Muscle layer of duodenum (tissue), 2 donors: ENCODE measurements at regions not wholly inside any gene's neighbourhood (a gene's known extent, or its start where the extent isn't known, plus 50 kb on each side); places are given as distances from the start of the nearest gene placed in this dataset.
"Not testable (repeated sequence)": the region's sequence is repeated elsewhere in the genome, so short reads cannot be mapped to it uniquely, and the experiment has no call there.

Experiments used
- H3K27ac ChIP-seq: one replicate; pipeline ENCODE4 v1.7.0; 2013; ENCODE audit warnings: mild to moderate bottlenecking, low read length
- H3K27me3 ChIP-seq: one replicate; pipeline ENCODE4 v1.7.0; 2013; ENCODE audit warnings: low read depth, mild to moderate bottlenecking, control low read depth, low read length
- H3K36me3 ChIP-seq, 2 donors: one replicate each; pipeline ENCODE4 v1.7.0; 2013; ENCODE audit warnings: low read length in 2 of 2, control low read depth in 1 of 2, mild to moderate bottlenecking in 1 of 2; ENCODE audit not compliant: insufficient read depth in 2 of 2, control insufficient read depth in 1 of 2
- H3K4me1 ChIP-seq, 2 donors: one replicate each; pipeline ENCODE4 v1.7.0; 2013; ENCODE audit warnings: low read length in 2 of 2, mild to moderate bottlenecking in 2 of 2, control low read depth in 1 of 2, moderate library complexity in 1 of 2; ENCODE audit not compliant: insufficient read depth in 2 of 2, control insufficient read depth in 1 of 2
- H3K4me3 ChIP-seq, 2 donors: one replicate each; pipeline ENCODE4 v1.7.0; 2013; ENCODE audit warnings: low read length in 2 of 2, low read depth in 1 of 2, mild to moderate bottlenecking in 1 of 2
- H3K9me3 ChIP-seq, 2 donors: one replicate each; pipeline ENCODE4 v1.7.0; 2013; ENCODE audit warnings: low read length in 2 of 2, control low read depth in 1 of 2, mild to moderate bottlenecking in 1 of 2; ENCODE audit not compliant: control insufficient read depth in 1 of 2
- donor health status: healthy.

DNA sequence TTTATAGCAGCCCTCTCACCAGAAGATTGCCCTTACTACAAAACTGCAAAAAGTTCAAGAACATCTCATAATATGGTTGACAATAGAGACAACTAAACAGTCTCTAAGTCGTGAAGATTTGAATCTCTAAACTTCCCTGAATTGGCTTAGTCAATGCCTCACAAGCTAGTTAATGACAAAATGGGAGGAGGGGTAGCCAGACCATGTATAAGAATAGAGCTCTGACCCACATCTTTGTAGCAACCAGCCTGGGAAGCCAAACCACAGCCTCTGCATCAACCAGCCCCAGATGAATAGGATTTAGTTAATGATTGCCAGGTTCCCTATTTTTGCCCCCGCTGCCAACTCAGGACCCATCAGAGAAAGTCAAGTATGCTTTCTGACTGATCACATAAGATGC, 1265.9 kb upstream of the PCDH10 start:
- not testable (repeated sequence) for H3K27ac ChIP-seq, H3K4me1 ChIP-seq, H3K36me3 ChIP-seq, H3K9me3 ChIP-seq, H3K4me3 ChIP-seq, H3K27me3 ChIP-seq

DNA sequence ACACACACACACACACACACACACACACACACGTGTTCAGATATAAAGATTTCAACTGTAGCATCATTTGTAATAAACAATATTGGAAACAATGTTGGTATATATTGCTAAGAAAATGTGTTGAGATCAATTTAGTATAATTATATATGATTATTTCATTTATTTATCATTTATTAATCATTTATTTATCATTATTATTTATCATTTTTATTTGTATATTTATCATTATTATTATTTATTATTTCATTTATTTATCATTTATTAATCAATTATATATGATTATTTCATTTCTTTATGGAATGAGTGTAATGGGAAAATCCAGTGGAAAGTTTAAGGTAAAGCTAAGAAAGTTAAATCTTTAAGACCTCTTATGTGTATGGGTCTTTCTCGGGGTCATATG, 1223.4 kb upstream of the PCDH10 start:
- H3K36me3 ChIP-seq, H3K27me3 ChIP-seq, H3K4me3 ChIP-seq, H3K27ac ChIP-seq, H3K9me3 ChIP-seq, H3K4me1 ChIP-seq: not testable (repeated sequence)

DNA sequence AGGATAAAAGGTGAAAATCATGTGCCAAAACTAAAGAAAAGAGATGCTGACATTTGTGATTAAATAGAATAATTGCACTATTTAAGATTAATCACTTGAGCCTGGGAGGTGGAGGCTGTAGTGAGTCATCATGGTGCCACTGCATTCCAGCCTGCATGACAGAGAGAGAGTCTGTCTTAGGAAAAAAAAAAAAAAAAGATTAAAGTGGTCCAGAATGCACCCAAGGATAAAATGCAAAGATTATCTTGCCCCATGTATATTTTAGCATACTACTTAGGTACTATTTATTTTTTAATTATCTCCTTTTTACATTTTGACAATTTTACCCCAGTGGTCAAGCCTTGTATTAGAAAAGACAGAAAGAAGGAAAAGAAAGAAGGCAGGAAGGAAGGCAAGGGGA, 1181.4 kb upstream of the PCDH10 start:
- not testable (repeated sequence) for H3K4me3 ChIP-seq, H3K36me3 ChIP-seq, H3K4me1 ChIP-seq, H3K9me3 ChIP-seq, H3K27me3 ChIP-seq, H3K27ac ChIP-seq

DNA sequence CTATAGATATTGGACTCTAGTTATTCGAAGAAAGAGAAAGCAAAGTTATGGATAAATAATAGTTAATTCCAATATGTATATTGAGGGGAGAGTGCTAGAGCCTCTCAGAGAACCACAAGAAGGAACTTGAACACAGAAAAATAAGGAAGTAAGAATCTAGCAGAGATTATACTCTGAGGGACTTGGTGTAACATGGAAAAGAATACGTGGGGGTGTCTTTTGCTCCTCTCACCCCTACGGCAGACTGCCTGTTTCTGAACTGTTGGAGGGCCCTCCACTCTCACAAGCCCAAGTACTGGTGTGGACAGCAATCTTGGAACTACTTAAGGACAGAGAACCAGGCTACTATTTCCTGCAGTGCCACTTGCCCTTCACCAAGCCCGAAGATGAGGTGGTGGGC, 1174.4 kb upstream of the PCDH10 start:
- Histone ChIP-seq H3K36me3 (no peaks in the 10 kb centered on the region), H3K27ac (no peak overlapping the region), H3K27me3 (no peaks in the 10 kb centered on the region), H3K4me3 (peak overlapping the region in 1 of 2 donors; percentile 44), H3K9me3 (peaks cover 0 to 18% of the 10 kb centered on the region in 2 donors), H3K4me1 (no peaks in the 10 kb centered on the region)

DNA sequence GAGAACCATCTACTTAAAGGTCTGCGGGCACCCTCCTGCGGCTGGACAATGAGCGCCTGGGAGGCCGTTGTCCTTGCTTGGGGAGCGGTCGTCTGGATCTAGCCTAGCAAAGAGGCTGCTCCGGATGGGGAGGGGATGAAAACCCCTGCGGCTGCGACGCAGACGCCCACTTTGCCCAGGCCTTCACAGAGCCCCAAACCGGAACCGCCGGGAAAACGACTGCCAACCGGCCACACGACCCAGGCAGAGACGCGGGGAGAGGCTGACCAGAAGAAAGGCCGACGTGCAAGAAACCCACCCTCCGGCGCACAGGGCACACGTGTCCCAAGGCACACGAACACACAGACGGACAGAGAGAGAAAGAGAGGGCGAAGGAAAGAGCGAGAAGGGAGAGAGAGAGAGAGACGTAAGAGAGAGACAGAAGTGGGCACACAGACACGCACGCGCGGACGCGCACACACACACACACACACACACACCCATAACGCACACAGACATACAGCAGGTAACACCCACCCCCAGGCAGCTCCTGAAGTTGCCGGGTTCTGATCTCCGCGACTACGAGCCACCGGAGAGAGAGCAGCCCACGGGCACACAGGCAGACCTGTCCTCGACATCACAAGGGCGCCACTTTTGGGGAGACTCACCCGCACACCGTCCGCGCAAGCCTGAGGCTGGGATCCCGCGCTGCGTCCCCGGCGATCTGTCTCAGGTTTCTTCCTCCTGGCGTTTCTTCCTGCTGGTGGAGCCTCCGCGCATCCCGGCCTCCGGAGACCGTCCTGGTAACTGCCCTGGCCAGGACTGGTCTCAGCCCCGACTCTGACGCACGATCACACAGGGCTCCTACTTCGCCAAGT, 1173.6 kb upstream of the PCDH10 start:
- not testable (repeated sequence) for H3K27ac ChIP-seq, H3K27me3 ChIP-seq, H3K36me3 ChIP-seq, H3K4me1 ChIP-seq
- H3K4me3 ChIP-seq: peak overlapping the region in 1 of 2 donors; percentile 44
- peaks cover 0 to 19% of the 10 kb centered on the region in 2 donors for H3K9me3 ChIP-seq

DNA sequence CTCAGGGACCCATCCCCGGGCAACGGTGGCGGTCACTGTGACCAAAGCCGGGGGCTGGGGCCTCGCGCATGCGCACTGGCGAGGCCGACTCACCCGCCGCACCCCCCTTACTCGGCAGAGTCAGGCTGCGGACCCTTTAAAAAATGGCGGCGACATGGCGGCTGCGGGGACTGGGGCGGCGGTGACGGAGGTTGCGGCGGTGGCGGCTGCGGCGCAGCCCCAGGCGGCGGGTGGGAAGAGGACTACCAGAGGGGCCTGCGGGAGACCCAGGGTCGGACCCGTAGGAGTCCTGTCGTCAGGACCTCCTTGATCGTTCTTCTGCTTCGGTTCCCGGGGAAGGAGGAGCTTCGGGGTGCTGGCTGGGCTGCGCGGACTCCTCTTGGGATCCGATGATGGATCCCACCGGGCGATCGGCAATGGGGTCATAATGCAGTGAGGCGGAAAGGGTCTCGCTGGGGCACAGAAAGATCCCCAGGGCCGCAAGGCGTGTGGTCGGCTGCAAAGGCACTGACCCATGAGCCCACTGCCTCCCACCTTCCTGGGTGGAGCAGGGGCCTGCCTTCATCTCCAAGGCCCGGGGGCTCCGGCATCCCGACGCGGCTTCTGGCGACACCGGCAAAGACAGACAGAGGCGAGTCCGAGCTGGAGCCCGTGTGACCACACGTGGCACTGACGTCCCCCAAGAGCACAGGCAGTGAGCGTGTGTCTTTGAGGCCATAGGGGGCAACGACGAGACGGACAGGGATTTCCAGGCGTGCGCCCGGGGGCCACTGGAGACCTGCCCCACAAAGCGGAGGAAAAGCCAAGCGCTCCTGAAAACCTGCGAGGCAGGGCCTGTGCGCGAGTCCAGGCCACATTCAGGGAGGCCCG, 1172.7 kb upstream of the PCDH10 start:
- H3K4me3 ChIP-seq: peak overlapping the region in 1 of 2 donors; percentile 44
- peaks cover 0 to 19% of the 10 kb centered on the region in 2 donors for H3K9me3 ChIP-seq
- not testable (repeated sequence) for H3K27ac ChIP-seq, H3K4me1 ChIP-seq, H3K27me3 ChIP-seq, H3K36me3 ChIP-seq

DNA sequence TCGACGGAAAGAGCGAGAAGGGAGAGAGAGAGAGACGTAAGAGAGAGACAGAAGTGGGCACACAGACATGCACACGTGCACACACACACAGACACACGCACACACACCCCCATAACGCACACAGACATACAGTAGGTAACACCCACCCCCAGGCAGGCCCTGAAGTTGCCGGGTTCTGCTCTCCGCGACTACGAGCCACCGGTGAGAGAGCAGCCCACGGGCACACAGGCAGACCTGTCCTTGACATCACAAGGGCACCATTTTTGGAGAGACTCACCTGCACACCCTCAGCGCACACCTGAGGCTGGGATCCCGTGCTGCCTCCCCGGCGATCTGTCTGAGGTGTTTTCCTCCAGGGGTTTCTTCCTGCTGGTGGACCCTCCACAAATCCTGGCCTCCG, 1171.0 kb upstream of the PCDH10 start:
- H3K27ac ChIP-seq: no peak overlapping the region
- no peaks in the 10 kb centered on the region for H3K4me1 ChIP-seq
- no peaks in the 10 kb centered on the region for H3K36me3 ChIP-seq
- H3K9me3 ChIP-seq: peaks cover 0 to 19% of the 10 kb centered on the region in 2 donors
- H3K4me3 ChIP-seq: no peak overlapping the region
- H3K27me3 ChIP-seq: no peaks in the 10 kb centered on the region

DNA sequence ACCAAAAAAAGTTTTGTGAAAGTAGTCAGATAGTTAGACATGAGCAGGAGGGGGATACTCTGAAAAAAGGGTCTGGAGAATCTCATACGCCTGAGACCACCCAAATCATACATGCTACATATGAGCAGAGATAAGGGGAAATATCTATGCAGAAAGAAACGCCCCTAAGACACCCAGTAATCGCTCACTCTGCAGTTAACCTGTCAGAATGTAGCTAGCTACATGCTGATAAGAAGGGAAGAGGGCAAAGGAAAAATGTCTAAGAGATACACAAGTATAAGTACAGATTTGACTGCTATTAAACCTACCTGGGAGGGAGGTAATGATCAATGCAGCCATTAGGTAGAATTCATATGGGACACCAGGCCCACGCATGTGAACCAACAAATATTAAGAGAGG, 1159.5 kb upstream of the PCDH10 start:
- Histone ChIP-seq H3K4me3 (no peak overlapping the region), H3K27me3 (no peaks in the 10 kb centered on the region), H3K27ac (no peak overlapping the region), H3K9me3 (no peaks in the 10 kb centered on the region), H3K36me3 (no peaks in the 10 kb centered on the region), H3K4me1 (no peaks in the 10 kb centered on the region)

DNA sequence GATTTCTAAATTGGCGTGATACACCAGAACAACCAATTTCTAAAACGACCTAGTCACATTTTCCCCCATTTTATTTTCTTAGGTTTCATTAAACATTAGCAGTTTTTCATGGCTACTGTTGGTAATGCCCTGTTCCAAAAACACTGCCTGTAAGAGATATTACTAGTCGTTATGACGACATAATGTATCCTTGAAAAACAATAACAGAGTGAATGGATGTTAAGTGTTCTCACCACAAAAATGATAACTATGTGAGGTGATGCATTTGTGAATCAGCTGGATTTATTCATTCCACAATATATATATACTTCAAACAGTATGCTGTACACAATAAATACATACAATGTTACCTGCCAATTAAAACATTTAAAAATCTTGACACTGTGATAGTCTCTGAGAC, 1147.6 kb upstream of the PCDH10 start:
- Histone ChIP-seq H3K27me3 (no peaks in the 10 kb centered on the region), H3K36me3 (no peaks in the 10 kb centered on the region), H3K4me3 (no peak overlapping the region), H3K27ac (no peak overlapping the region), H3K9me3 (no peaks in the 10 kb centered on the region), H3K4me1 (no peaks in the 10 kb centered on the region)

DNA sequence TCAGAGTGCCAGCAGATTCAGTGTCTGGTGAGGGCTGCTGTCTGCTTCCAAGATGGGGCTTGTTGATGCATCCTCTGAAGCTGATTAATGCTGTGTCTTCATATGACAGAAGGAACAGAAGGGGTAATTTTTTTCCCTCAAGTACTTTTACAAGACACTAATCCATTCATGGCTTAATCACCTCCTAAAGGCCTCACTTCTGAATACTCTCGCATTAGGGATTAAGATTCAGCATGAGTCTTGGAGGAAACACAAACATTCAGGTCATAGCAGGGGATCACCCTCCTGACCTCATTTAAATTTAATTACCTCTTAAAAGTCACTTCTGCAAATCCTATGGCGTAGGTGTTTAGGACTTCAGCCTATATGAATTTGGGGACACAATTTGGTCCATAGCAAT, 1145.5 kb upstream of the PCDH10 start:
- Histone ChIP-seq H3K27ac (no peak overlapping the region), H3K4me3 (no peak overlapping the region), H3K36me3 (no peaks in the 10 kb centered on the region), H3K4me1 (no peaks in the 10 kb centered on the region), H3K9me3 (no peaks in the 10 kb centered on the region), H3K27me3 (no peaks in the 10 kb centered on the region)

DNA sequence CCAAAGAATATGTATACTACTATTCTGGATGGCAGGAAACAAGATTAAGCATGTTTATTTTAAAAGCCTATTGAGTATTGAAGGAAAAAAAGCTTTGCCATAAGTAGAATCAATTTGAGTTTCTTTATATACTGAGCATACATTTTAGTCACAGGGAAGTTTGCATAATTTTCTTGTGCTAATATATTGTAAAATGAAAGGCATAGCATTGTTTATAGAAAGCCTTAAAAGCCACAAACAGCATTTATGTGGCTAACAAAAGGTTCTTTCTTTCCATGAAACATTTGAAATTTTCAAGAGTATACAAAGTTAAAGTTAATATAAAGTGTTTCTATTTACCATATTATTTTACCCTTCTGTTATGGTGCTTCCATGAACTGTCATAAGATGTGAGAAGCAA, 1133.8 kb upstream of the PCDH10 start:
- Histone ChIP-seq H3K36me3 (no peaks in the 10 kb centered on the region), H3K27me3 (no peaks in the 10 kb centered on the region), H3K27ac (no peak overlapping the region), H3K9me3 (no peaks in the 10 kb centered on the region), H3K4me1 (no peaks in the 10 kb centered on the region), H3K4me3 (no peak overlapping the region)
